ENCODE measurements at regions not wholly inside any gene's neighbourhood (a gene's known extent, or its start where the extent isn't known, plus 50 kb on each side); places are given as distances from the start of the nearest gene placed in this dataset.

DNA sequence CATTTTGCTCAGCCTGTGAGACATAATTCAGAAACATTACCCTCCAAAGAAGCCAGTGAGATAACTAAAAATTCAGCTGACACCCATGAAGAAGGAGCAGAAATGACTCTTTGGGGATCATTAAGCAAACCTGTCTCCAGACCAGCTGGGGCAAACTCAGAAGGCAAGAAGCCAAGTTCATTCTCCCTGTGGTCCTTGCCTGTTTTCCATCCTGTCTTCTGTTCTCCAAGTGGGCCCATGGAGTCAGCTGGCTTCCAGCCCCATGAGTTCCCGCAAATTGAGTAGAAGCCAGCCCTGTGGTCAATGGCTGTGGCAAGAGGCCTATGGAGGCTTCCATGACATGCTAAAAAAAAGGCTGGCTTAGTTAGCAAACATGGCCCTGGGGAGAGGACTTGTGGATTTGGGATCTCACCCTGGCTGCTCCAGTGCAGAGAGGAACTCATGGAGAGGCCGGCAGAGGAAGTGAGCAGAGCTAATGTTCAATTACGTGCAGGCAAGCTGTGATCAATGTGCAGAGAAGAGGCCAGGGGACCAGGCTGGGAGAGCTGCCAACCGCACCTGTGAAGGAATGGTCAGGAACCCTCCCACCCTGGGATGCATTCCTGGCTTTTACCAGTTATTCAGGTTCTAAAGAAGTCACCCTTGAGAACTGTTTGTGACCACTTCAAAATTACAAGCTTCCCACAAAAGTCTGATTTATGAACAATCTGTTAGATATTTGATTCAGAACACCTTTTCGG is 229.1 kb downstream of the TSHZ3 start:
- no peak for DNase-seq (ENCODE audit: low read depth)

- no peak for DNase-seq (ENCODE audit: low read depth)
Measured at GRCh38 chr19:31118986-31119385, 230.2 kb downstream of the TSHZ3 start.

- no peak for DNase-seq (ENCODE audit: low read depth)
Measured at GRCh38 chr19:31118287-31118955, 230.8 kb downstream of the TSHZ3 start.

GRCh38 chr19:31114585-31114984 is 234.7 kb downstream of the TSHZ3 start:
- no peak for DNase-seq (ENCODE audit: low read depth)

- DNase-seq (ENCODE audit: low read depth), result no peak
Measured at GRCh38 chr19:31113293-31113692, 235.9 kb downstream of the TSHZ3 start.

- no peak for DNase-seq (ENCODE audit: low read depth)
Measured at GRCh38 chr19:31112158-31112557, 237.1 kb downstream of the TSHZ3 start.

DNA sequence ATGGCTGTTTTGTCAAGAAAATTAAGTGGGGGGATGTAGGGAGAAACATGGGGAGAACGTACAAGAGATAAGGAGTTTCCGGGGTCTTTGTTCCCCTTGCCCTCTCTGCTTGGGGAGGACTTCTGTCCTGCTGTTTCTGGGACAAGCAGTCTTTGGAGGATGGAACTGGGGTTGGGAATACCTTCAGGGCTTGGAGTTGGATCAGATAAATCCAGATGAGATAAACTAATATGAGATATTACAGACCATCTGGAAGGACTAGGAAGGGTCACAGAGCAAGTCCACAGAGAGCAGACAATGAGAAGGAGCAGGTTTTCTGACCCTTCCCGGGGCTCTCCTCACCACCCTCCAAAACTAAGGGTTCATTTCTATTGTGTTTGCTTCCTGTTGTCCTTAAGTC is 237.5 kb downstream of the TSHZ3 start:
- no peak for DNase-seq (ENCODE audit: low read depth)

DNA sequence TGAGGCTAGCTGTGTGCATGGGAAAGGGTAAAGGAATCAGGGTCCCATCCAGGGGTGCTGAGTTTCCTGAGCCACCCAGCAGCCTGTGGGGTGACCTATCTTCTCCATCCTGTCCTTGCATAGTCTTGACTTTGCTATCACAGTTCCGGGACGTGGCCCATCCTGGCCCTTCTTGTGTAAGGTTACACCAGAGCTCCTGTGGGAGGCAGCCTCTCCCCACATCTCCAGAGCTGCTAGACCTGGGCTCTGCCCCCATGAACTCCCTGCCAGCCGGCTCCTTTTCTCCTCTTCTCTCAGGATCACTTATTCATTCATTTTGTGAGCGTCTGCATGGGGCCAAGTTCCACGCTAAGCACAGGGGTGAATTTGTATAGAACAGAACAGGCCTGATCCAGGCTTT is 238.9 kb downstream of the TSHZ3 start:
- no peak for DNase-seq (ENCODE audit: low read depth)

DNA sequence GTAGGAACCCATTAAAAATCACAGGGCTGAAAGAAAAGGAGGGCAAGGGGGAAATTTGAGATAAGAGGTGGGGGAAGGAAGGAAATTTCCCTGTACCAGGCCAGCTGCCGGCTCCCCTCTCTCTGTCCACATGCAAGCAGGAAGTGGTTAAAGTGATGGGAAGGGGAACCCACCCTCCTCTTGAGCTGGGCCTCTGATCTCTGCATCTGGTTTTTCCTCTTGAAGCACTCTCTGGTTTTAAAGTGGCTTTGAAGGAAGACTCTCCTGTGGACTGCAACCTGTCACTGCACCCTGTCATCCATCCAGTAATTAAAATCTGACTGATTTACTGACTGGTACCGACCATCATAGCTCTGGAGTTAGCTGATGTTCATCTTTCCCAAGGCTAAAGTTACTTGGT is 239.6 kb downstream of the TSHZ3 start:
- no peak for DNase-seq (ENCODE audit: low read depth)

- DNase-seq (ENCODE audit: low read depth), result no peak
Measured at GRCh38 chr19:31107096-31107495, 242.1 kb downstream of the TSHZ3 start.

- no peak for DNase-seq (ENCODE audit: low read depth)
Measured at GRCh38 chr19:31105761-31106160, 243.5 kb downstream of the TSHZ3 start.

DNA sequence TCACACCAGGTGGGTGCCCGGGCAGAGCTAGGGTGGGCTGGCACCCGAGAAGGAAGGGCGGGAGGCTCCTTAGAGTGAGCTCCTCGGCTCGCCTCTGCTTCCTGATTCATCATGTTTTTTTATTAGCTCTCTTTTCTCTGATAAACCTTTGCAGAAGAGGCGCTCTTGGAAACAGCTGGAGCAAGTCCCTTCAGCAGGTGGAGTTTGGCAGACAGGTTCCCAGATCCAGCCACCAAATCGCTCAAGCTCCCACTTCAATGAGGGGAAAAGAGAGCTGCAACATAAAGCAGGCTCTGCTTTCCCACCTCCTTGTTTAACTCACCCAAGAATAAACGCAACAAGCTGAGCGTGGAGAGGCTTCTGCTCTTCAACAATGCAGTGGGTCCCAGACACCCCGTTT is 244.8 kb downstream of the TSHZ3 start:
- no peak for DNase-seq (ENCODE audit: low read depth)

DNA sequence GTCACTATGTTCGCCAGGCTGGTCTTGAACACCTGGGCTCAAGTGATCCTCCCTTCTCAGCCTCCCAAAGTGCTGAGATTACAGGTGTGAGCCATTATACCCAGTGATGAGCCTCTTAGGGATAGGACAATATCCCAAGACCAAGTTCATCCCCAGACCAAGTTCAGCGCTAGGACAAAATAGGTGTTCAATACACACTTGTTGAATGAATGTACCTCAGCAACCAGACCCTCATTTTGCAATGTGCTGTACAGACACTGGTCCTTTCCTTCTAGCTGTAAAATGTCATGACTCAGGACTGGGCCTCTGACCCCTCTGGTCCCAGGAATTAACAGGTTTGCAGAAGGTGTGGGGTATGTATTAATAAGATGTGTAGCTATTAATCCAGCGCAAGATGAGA is 246.0 kb downstream of the TSHZ3 start:
- DNase-seq (ENCODE audit: low read depth), result no peak

DNA sequence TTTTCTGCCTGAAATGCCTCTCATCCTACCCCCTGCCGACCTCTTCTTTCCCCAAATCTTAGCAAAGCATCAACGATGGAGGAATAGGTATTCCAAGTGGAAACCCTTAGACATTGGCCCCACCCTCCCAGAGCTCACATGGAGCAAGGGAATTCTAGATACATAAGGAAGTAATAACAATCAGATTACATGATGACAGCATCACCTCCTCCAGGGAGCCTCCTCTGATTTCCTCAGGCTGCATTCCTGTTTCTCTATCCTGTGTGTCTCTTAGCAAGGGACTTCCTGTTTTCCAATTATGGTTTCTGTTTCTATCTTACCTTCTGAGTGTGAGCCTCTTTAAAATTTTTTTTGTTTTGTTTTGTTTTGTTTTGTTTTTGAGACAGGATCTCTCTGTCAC is 246.6 kb downstream of the TSHZ3 start:
- no peak for DNase-seq (ENCODE audit: low read depth)

GRCh38 chr19:31100981-31101380 is 248.3 kb downstream of the TSHZ3 start:
- DNase-seq (ENCODE audit: low read depth), result no peak

- no peak for DNase-seq (ENCODE audit: low read depth)
Measured at GRCh38 chr19:31100206-31100590, 249.0 kb downstream of the TSHZ3 start.

GRCh38 chr19:31099515-31100205 is 249.6 kb downstream of the TSHZ3 start:
- DNase-seq (ENCODE audit: low read depth), result no peak

DNA sequence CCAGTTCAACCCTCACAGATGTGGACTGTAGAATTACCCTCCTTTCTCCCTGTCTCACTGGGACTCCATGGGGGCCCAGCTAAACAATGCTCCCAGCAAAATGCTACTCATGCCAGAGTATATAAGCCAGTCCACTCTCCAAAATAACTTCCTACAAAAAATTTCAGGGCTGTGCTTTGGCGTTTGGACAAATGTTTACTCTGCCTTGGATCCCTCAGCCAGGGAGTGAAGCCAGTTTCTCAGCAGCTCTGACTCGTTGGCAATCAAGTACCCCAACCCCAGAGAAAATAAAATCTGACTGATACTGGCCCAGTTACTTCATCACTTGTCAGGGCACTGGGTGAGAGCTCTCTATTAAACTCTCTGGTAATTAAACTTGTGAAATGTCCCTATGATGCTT is 250.4 kb downstream of the TSHZ3 start:
- DNase-seq (ENCODE audit: low read depth), result no peak

- no peak for DNase-seq (ENCODE audit: low read depth)
Measured at GRCh38 chr19:31096935-31097545, 252.2 kb downstream of the TSHZ3 start.

DNA sequence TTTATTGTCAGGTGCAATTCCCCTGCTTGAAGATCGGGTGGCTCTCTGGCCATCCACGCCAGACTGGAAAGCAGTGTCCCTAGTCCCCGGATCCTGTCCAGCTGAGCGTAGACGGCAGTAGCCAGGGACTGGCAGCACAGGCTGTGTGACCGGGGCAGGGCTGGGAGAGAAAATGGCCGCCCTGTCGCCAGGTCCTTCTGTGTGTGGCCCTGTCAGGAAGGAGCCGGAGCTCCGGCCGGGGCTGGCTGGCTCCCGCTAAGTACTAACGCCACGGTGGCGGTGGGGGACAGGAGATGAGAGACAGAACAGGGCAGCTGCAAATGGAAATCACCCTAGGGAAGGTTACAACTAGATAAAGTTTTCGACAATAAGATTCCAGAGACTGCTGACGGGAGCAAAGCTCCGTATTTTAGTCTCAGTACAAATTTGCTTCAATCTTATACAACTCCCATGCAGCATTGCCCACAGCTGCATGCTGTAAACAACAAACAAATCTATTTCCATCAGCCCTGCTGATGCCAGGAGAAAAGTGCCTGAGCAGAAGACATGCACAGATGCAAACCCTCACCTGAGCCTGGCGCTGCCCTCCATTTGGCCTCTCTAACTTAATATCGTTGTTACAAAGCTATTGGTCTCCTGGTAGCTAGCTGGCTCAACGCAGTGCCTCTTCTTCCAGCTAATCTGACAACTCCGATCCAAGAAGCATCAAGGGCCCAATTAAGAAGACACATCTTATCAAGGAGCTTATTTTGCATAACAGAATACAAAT is 253.0 kb downstream of the TSHZ3 start:
- no peak for DNase-seq (ENCODE audit: low read depth)

GRCh38 chr19:31095100-31095804 is 254.0 kb downstream of the TSHZ3 start:
- no peak for DNase-seq (ENCODE audit: low read depth)
